Right lobe of liver (tissue), 4 donors: ENCODE measurements at regions not wholly inside any gene's neighbourhood (a gene's known extent, or its start where the extent isn't known, plus 50 kb on each side); places are given as distances from the start of the nearest gene placed in this dataset.

Source experiments
- POLR2A ChIP-seq: fragments of 450-650 bp; IDR thresholded peaks from one replicate; pipeline ENCODE4 v1.6.1; 2017; ENCODE audit warnings: antibody characterized with exemption, mild to moderate bottlenecking
- TF ChIP-seq, protein P1 (sequence below), 4 donors: fragments of 200-600 bp in 3 of 4; fragments of 450-650 bp in 1 of 4; IDR thresholded peaks; one replicate each; pipeline versions ENCODE4 v1.5.1 to v1.8.0; 2016 to 2022; ENCODE audit warnings: antibody characterized with exemption in 4 of 4, mild to moderate bottlenecking in 2 of 4
- donor health status: DM: no; HTN: no; CAD: no.
- donor health status: DM: no; HTN: no; CAD: no.
- donor health status: DM: no; HTN: yes; CAD: no.

DNA sequence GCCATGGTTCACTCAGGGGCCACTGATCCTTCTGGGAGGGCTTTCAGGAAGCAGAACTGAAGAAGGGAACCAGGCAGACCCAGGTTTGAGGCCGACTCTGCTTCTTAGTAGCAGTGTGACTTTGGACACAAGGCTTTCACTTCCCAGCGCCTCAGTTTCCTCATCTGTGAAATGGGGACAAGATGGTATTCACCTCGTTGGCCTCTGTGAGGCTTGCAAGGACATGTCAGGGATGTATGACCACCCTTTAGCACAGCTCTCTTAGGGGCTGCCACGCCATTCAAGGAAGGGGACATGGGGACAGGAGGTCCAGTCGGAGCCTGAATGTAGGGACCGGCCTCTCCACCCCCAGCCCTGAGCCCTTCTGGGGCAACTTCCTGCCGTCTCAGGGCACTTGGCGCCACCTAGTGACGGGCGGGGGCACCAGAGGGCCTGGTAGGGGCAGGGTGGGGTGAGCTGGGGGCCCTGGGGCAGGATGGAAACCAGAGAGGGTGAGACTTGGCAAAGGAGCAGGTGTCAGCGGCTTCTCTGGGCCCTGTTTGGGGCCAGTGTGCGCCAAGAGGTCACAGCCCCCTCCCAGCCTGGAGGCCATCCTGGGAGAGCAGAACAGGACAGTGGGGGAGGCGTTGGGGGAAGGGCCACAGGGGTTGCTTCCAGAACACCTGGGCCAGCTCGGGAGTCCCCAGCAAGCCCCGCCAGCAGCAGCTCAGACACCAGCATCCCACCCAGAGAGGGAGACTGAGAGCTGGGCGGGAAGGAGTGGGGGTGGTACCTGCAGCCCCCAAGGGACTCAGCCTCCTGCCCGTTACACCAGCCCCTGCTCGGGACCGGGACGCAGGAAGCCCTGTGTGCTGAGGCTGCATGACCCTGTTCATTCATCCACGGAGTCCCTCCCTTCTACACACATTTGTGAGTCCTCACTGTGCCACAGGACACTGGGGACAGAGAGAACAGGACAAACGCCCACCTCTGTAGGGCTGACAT is 102.5 kb upstream of the TARDBP start:
- TF ChIP-seq POLR2A: no peak
- TF ChIP-seq, protein P1, sequence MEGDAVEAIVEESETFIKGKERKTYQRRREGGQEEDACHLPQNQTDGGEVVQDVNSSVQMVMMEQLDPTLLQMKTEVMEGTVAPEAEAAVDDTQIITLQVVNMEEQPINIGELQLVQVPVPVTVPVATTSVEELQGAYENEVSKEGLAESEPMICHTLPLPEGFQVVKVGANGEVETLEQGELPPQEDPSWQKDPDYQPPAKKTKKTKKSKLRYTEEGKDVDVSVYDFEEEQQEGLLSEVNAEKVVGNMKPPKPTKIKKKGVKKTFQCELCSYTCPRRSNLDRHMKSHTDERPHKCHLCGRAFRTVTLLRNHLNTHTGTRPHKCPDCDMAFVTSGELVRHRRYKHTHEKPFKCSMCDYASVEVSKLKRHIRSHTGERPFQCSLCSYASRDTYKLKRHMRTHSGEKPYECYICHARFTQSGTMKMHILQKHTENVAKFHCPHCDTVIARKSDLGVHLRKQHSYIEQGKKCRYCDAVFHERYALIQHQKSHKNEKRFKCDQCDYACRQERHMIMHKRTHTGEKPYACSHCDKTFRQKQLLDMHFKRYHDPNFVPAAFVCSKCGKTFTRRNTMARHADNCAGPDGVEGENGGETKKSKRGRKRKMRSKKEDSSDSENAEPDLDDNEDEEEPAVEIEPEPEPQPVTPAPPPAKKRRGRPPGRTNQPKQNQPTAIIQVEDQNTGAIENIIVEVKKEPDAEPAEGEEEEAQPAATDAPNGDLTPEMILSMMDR (IDR thresholded peaks at IDR 0.05): peak; percentile 30 to 43 (median 39)
